Ectodermal cell (in vitro differentiated cells): ENCODE measurements at regions not wholly inside any gene's neighbourhood (a gene's known extent, or its start where the extent isn't known, plus 50 kb on each side); places are given as distances from the start of the nearest gene placed in this dataset.

Experiments
- H3K27ac ChIP-seq: 2 replicates; pipeline ENCODE4 v1.7.0; 2013; ENCODE audit warnings: mild to moderate bottlenecking, low read depth, low read length; ENCODE audit not compliant: insufficient read depth, poor library complexity, severe bottlenecking
- H3K27me3 ChIP-seq: 2 replicates; pipeline ENCODE4 v1.7.0; 2013; ENCODE audit warnings: mild to moderate bottlenecking, low read length; ENCODE audit not compliant: insufficient read depth, control insufficient read depth, poor library complexity, severe bottlenecking
- H3K36me3 ChIP-seq: one replicate; pipeline ENCODE4 v1.7.0; 2013; ENCODE audit warnings: low read length; ENCODE audit not compliant: control insufficient read depth, insufficient read depth
- H3K4me1 ChIP-seq: one replicate; pipeline ENCODE4 v1.7.0; 2013; ENCODE audit warnings: low read length; ENCODE audit not compliant: control insufficient read depth, insufficient read depth
- H3K4me3 ChIP-seq: 2 replicates; pipeline ENCODE4 v1.7.0; 2013; ENCODE audit warnings: low read depth, low read length, control low read depth; ENCODE audit not compliant: insufficient read depth
- H3K9me3 ChIP-seq: 2 replicates; pipeline ENCODE4 v1.7.0; 2013; ENCODE audit warnings: mild to moderate bottlenecking, low read length, moderate library complexity; ENCODE audit not compliant: control insufficient read depth
- WGBS, 2 experiments: methylation state at CpG; one replicate each; pipeline ENCODE4 v1.1.7; 2013; ENCODE audit warnings: missing lambda C conversion rate in 2 of 2; 5-methylcytosine and 5-hydroxymethylcytosine counted together

- no peaks in the 10 kb centered on the region for H3K27me3 ChIP-seq
- peaks cover 2% of the 10 kb centered on the region for H3K9me3 ChIP-seq
- H3K4me1 ChIP-seq: peaks cover 12% of the 10 kb centered on the region
- WGBS, 2 experiments: 94 to 96% methylated on average over 8 of the region's 8 CpGs
- H3K4me3 ChIP-seq: no peak overlapping the region
- no peak overlapping the region for H3K27ac ChIP-seq
- H3K36me3 ChIP-seq: no peaks in the 10 kb centered on the region
Observed at GRCh38 chr17:73801455-73802100, 157.3 kb upstream of the SDK2 start.

GRCh38 chr17:73802314-73802713 lies 158.1 kb upstream of the SDK2 start:
- Histone ChIP-seq H3K9me3 (peaks cover 2% of the 10 kb centered on the region), H3K27ac (no peak overlapping the region), H3K4me1 (peaks cover 12% of the 10 kb centered on the region), H3K36me3 (no peaks in the 10 kb centered on the region), H3K4me3 (no peak overlapping the region), H3K27me3 (no peaks in the 10 kb centered on the region)
- 93 to 94% methylated on average over 4 of the region's 4 CpGs for WGBS, 2 experiments

GRCh38 chr17:73802871-73803270 lies 158.6 kb upstream of the SDK2 start:
- peaks cover 2% of the 10 kb centered on the region for H3K9me3 ChIP-seq
- 94 to 97% methylated on average over 1 of the region's 1 CpG for WGBS, 2 experiments
- H3K27me3 ChIP-seq: no peaks in the 10 kb centered on the region
- H3K4me3 ChIP-seq: no peak overlapping the region
- no peak overlapping the region for H3K27ac ChIP-seq
- peaks cover 12% of the 10 kb centered on the region for H3K4me1 ChIP-seq
- H3K36me3 ChIP-seq: no peaks in the 10 kb centered on the region

- Histone ChIP-seq H3K36me3 (no peaks in the 10 kb centered on the region), H3K9me3 (peaks cover 2% of the 10 kb centered on the region), H3K4me3 (no peak overlapping the region), H3K27ac (no peak overlapping the region), H3K27me3 (no peaks in the 10 kb centered on the region), H3K4me1 (peaks cover 12% of the 10 kb centered on the region)
- WGBS, 2 experiments: 70 to 73% methylated on average over 4 of the region's 4 CpGs
Observed at GRCh38 chr17:73803964-73804435, 159.8 kb upstream of the SDK2 start.

- H3K4me1 ChIP-seq: peaks cover 12% of the 10 kb centered on the region
- 90 to 91% methylated on average over 1 of the region's 1 CpG for WGBS, 2 experiments
Observed at GRCh38 chr17:73806768-73807167, 162.5 kb upstream of the SDK2 start.

GRCh38 chr17:73813201-73813600 lies 169.0 kb upstream of the SDK2 start:
- H3K27ac ChIP-seq: no peak overlapping the region
- H3K9me3 ChIP-seq: no peaks in the 10 kb centered on the region
- 93 to 94% methylated on average over 5 of the region's 5 CpGs for WGBS, 2 experiments
- H3K4me3 ChIP-seq: no peak overlapping the region
- H3K4me1 ChIP-seq: no peaks in the 10 kb centered on the region
- no peaks in the 10 kb centered on the region for H3K27me3 ChIP-seq
- H3K36me3 ChIP-seq: no peaks in the 10 kb centered on the region

More at GRCh38 chr17:73806768-73807167, 162.5 kb upstream of the SDK2 start:
- Histone ChIP-seq H3K27ac (no peak overlapping the region), H3K4me3 (no peak overlapping the region), H3K27me3 (no peaks in the 10 kb centered on the region), H3K36me3 (no peaks in the 10 kb centered on the region), H3K9me3 (peaks cover 2% of the 10 kb centered on the region)

- H3K27me3 ChIP-seq: no peaks in the 10 kb centered on the region
- no peak overlapping the region for H3K27ac ChIP-seq
- 37 to 39% methylated on average over 7 of the region's 7 CpGs for WGBS, 2 experiments
- no peak overlapping the region for H3K4me3 ChIP-seq
- H3K4me1 ChIP-seq: no peaks in the 10 kb centered on the region
- no peaks in the 10 kb centered on the region for H3K9me3 ChIP-seq
- no peaks in the 10 kb centered on the region for H3K36me3 ChIP-seq
Observed at GRCh38 chr17:73814075-73814474, 169.8 kb upstream of the SDK2 start.

GRCh38 chr17:73815474-73815873 lies 171.2 kb upstream of the SDK2 start:
- peaks cover 2% of the 10 kb centered on the region for H3K4me1 ChIP-seq
- H3K4me3 ChIP-seq: no peak overlapping the region
- no peaks in the 10 kb centered on the region for H3K27me3 ChIP-seq
- no peaks in the 10 kb centered on the region for H3K36me3 ChIP-seq
- H3K27ac ChIP-seq: no peak overlapping the region
- no peaks in the 10 kb centered on the region for H3K9me3 ChIP-seq
- 32 to 45% methylated on average over 5 of the region's 5 CpGs for WGBS, 2 experiments

GRCh38 chr17:73819440-73820395 lies 175.5 kb upstream of the SDK2 start:
- Histone ChIP-seq H3K4me1 (peaks cover 29% of the 10 kb centered on the region), H3K9me3 (no peaks in the 10 kb centered on the region), H3K4me3 (no peak overlapping the region), H3K27ac (no peak overlapping the region), H3K27me3 (no peaks in the 10 kb centered on the region), H3K36me3 (no peaks in the 10 kb centered on the region)
- WGBS, 2 experiments: 92 to 95% methylated on average over 19 of the region's 19 CpGs
